B cell (primary cell): ENCODE measurements at regions not wholly inside any gene's neighbourhood (a gene's known extent, or its start where the extent isn't known, plus 50 kb on each side); places are given as distances from the start of the nearest gene placed in this dataset.

Experiments
- ATAC-seq: fragments of 200-7000 bp; cut with Tn5 transposase; one replicate; pipeline ENCODE4 v1.10.0; 2021; ENCODE audit warnings: low read depth, mild to moderate bottlenecking, moderate number of reproducible peaks, moderate library complexity
- CTCF ChIA-PET: fragments of 350-600 bp; sonication (Branson Sonifier 250); formaldehyde crosslinking; loops from one replicate; lab custom pipeline; 2021; ENCODE audit warnings: antibody characterized with exemption, inconsistent platforms; lab: Charles Lee
- POLR2A ChIA-PET: fragments of 350-600 bp; sonication (Branson Sonifier 250); formaldehyde crosslinking; loops from one replicate; lab custom pipeline; 2021; ENCODE audit warnings: antibody characterized with exemption; lab: Charles Lee
- DNase-seq: peaks from one replicate; pipeline ENCODE4 v3.0.0; 2013
- H2AFZ ChIP-seq: 2 replicates; pipeline ENCODE4 v1.6.1; 2012; ENCODE audit warnings: mild to moderate bottlenecking, low read depth, low read length; ENCODE audit not compliant: insufficient read depth, poor library complexity, severe bottlenecking
- H3K27ac ChIP-seq, 2 donors: 1 replicate in 1 of 2; 2 replicates in 1 of 2; pipeline ENCODE4 v1.5.1; 2012 to 2013; ENCODE audit warnings: low read length in 2 of 2, mild to moderate bottlenecking in 2 of 2, moderate library complexity in 1 of 2
- H3K27me3 ChIP-seq, 4 experiments: fragments of 200-600 bp in 1 of 4; sonication (generic) in 1 of 4; replicated peaks in 1 of 4; 1 replicate in 2 of 4; 2 replicates in 2 of 4; pipeline versions ENCODE4 v1.6.1 to v1.7.0; 2013 to 2016; ENCODE audit warnings: low read length in 3 of 4, mild to moderate bottlenecking in 2 of 4, mixed read lengths in 1 of 4, moderate library complexity in 1 of 4; ENCODE audit not compliant: insufficient read depth in 4 of 4, control insufficient read depth in 3 of 4; ENCODE audit errors: control extremely low read depth in 1 of 4
- H3K36me3 ChIP-seq, 2 experiments: replicated peaks in 1 of 2; 1 replicate in 1 of 2; 2 replicates in 1 of 2; pipeline versions ENCODE4 v1.6.1 to v1.7.1; 2013; ENCODE audit warnings: low read length in 1 of 2; ENCODE audit not compliant: insufficient read depth in 2 of 2, control insufficient read depth in 1 of 2; ENCODE audit errors: control extremely low read depth in 1 of 2, extremely low read depth in 1 of 2
- H3K4me1 ChIP-seq, 2 donors: fragments of 200-600 bp in 1 of 2; sonication (generic) in 1 of 2; 1 replicate in 1 of 2; 2 replicates in 1 of 2; pipeline versions ENCODE4 v1.5.1 to v1.6.1; 2013 to 2017; ENCODE audit warnings: low read length in 2 of 2; ENCODE audit not compliant: control insufficient read depth in 2 of 2, insufficient read depth in 2 of 2
- H3K4me2 ChIP-seq: replicated peaks from 2 replicates; pipeline ENCODE3; 2012; ENCODE audit warnings: mild to moderate bottlenecking, low read depth, low read length; ENCODE audit not compliant: poor library complexity, severe bottlenecking
- H3K4me3 ChIP-seq, 5 experiments: fragments of 200-600 bp in 1 of 5; sonication (generic) in 1 of 5; 1 replicate in 3 of 5; 2 replicates in 2 of 5; pipeline versions ENCODE4 v1.5.1 to v1.7.0; 2011 to 2016; ENCODE audit warnings: low read length in 4 of 5, mild to moderate bottlenecking in 4 of 5, low read depth in 2 of 5, control low read depth in 1 of 5, moderate library complexity in 1 of 5; ENCODE audit not compliant: insufficient read depth in 1 of 5; ENCODE audit errors: control extremely low read depth in 1 of 5, extremely low read depth in 1 of 5
- H3K79me2 ChIP-seq: fragments of 200-600 bp; sonication (generic); one replicate; pipeline ENCODE4 v1.6.0; 2016; ENCODE audit warnings: low read length; ENCODE audit not compliant: control insufficient read depth, insufficient read depth
- H3K9ac ChIP-seq: fragments of 200-600 bp; sonication (generic); 2 replicates; pipeline ENCODE4 v1.6.1; 2017; ENCODE audit warnings: mild to moderate bottlenecking, low read length, moderate library complexity
- H3K9me3 ChIP-seq, 3 donors: one replicate each; pipeline versions ENCODE4 v1.6.1 to v1.7.1; 2013; ENCODE audit warnings: low read length in 2 of 3; ENCODE audit not compliant: control insufficient read depth in 2 of 3, insufficient read depth in 1 of 3; ENCODE audit errors: control extremely low read depth in 1 of 3
- H4K20me1 ChIP-seq: 2 replicates; pipeline ENCODE4 v1.6.0; 2012; ENCODE audit warnings: mild to moderate bottlenecking, low read length; ENCODE audit not compliant: insufficient read depth, control insufficient read depth, poor library complexity, severe bottlenecking
- H3K27ac Mint-ChIP-seq: one replicate; pipeline ENCODE4 v1.8.0; 2021; ENCODE audit warnings: mixed read lengths
- H3K27me3 Mint-ChIP-seq: one replicate; pipeline ENCODE4 v1.8.0; 2021; ENCODE audit warnings: mixed read lengths
- H3K4me1 Mint-ChIP-seq: one replicate; pipeline ENCODE4 v1.8.0; 2021; ENCODE audit warnings: mixed read lengths
- H3K4me3 Mint-ChIP-seq: one replicate; pipeline ENCODE4 v1.8.0; 2021; ENCODE audit warnings: mixed read lengths
- H3K9me3 Mint-ChIP-seq: one replicate; pipeline ENCODE4 v1.8.0; 2022; ENCODE audit warnings: mixed read lengths; ENCODE audit not compliant: insufficient read depth
- CTCF ChIP-seq: fragments of 200-600 bp; IDR thresholded peaks from one replicate; pipeline ENCODE4 v1.8.0; 2022; ENCODE audit warnings: antibody characterized with exemption, mild to moderate bottlenecking
- EZH2 ChIP-seq: IDR thresholded peaks from 2 replicates; pipeline ENCODE4 v1.6.1; 2012; ENCODE audit warnings: borderline replicate concordance, low read depth, mild to moderate bottlenecking, moderate library complexity, low read length; ENCODE audit not compliant: insufficient read depth, poor library complexity, severe bottlenecking
- WGBS: methylation state at CpG from one replicate; pipeline ENCODE4 v1.1.5; 2013; ENCODE audit warnings: missing lambda C conversion rate; ENCODE audit not compliant: insufficient coverage; 5-methylcytosine and 5-hydroxymethylcytosine counted together
- intact Hi-C: fragments of 100-400 bp; cut with micrococcal nuclease; formaldehyde crosslinking; loops from one replicate; pipeline ENCODE4 v1.10.0; 2022

GRCh38 chr3:159185443-159186050 lies 383.7 kb downstream of the MFSD1 start:
- Mint-ChIP-seq H3K27ac (peak overlapping the region; percentile 29), H3K4me1 (peaks cover 24% of the 10 kb centered on the region), H3K4me3 (peak overlapping the region; percentile 53), H3K9me3 (no peaks in the 10 kb centered on the region), H3K27me3 (peaks cover 4% of the 10 kb centered on the region)
- intact Hi-C loops = no loop called here
- peak; percentile 25 for DNase-seq
- Histone ChIP-seq H3K27me3 (no peaks in the 10 kb centered on the region), H3K9ac (peak overlapping the region; percentile 10), H3K27ac (peak overlapping the region in 1 of 2 donors; percentile 20), H3K4me1 (peaks cover 10 to 28% of the 10 kb centered on the region in 2 donors), H3K36me3 (no peaks in the 10 kb centered on the region), H3K4me3 (no peak overlapping the region), H3K4me2 (peak overlapping the region; percentile 33), H4K20me1 (no peaks in the 10 kb centered on the region), H3K79me2 (no peaks in the 10 kb centered on the region), H2AFZ (no peak overlapping the region), H3K9me3 (no peaks in the 10 kb centered on the region)
- CTCF ChIA-PET = no interaction called here
- TF ChIP-seq CTCF (no peak), EZH2 (no peak)
- POLR2A ChIA-PET = no interaction called here
- WGBS = 13% methylated on average over 1 of the region's 2 CpGs
- ATAC-seq = no peak

- ChIA-PET POLR2A (no interaction called here), CTCF (no interaction called here)
- Histone ChIP-seq H3K27ac (peak overlapping the region in 1 of 2 donors; percentile 20), H3K79me2 (no peaks in the 10 kb centered on the region), H3K4me3 (no peak overlapping the region), H3K9me3 (no peaks in the 10 kb centered on the region), H3K36me3 (no peaks in the 10 kb centered on the region), H3K27me3 (no peaks in the 10 kb centered on the region), H4K20me1 (no peaks in the 10 kb centered on the region), H3K4me2 (peak overlapping the region; percentile 33), H3K9ac (no peak overlapping the region), H3K4me1 (peaks cover 10 to 28% of the 10 kb centered on the region in 2 donors), H2AFZ (no peak overlapping the region)
- TF ChIP-seq CTCF (no peak), EZH2 (no peak)
- H3K4me3 Mint-ChIP-seq = peak overlapping the region; percentile 14
- DNase-seq (no peak), ATAC-seq (no peak)
- peak overlapping the region; percentile 64 for H3K27ac Mint-ChIP-seq
- peaks cover 1% of the 10 kb centered on the region for H3K27me3 Mint-ChIP-seq
- intact Hi-C loops = no loop called here
- no peaks in the 10 kb centered on the region for H3K9me3 Mint-ChIP-seq
- WGBS = 40% methylated on average over 1 of the region's 2 CpGs
- H3K4me1 Mint-ChIP-seq = peaks cover 24% of the 10 kb centered on the region
These were observed 384.7 kb downstream of the MFSD1 start for GRCh38 chr3:159186581-159186980.
